ENCODE measurements at regions not wholly inside any gene's neighbourhood (a gene's known extent, or its start where the extent isn't known, plus 50 kb on each side); places are given as distances from the start of the nearest gene placed in this dataset.

- WGBS, result 62% methylated on average over 2 of the region's 2 CpGs
- no peak overlapping the region for H3K4me3 ChIP-seq
- TF ChIP-seq EP300 (IDR thresholded peaks at IDR 0.05) (no peak), POLR2AphosphoS5 (IDR thresholded peaks at IDR 0.05) (no peak), POLR2A (IDR thresholded peaks at IDR 0.05; ENCODE audit: low read depth) (no peak)
- TF ChIP-seq, protein P1, sequence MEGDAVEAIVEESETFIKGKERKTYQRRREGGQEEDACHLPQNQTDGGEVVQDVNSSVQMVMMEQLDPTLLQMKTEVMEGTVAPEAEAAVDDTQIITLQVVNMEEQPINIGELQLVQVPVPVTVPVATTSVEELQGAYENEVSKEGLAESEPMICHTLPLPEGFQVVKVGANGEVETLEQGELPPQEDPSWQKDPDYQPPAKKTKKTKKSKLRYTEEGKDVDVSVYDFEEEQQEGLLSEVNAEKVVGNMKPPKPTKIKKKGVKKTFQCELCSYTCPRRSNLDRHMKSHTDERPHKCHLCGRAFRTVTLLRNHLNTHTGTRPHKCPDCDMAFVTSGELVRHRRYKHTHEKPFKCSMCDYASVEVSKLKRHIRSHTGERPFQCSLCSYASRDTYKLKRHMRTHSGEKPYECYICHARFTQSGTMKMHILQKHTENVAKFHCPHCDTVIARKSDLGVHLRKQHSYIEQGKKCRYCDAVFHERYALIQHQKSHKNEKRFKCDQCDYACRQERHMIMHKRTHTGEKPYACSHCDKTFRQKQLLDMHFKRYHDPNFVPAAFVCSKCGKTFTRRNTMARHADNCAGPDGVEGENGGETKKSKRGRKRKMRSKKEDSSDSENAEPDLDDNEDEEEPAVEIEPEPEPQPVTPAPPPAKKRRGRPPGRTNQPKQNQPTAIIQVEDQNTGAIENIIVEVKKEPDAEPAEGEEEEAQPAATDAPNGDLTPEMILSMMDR (IDR thresholded peaks at IDR 0.05), result no peak
- intact Hi-C loops (cut with DNase I), result no loop called here
- H3K27ac ChIP-seq (replicated peaks in 1 of 4), result no peak overlapping the region
- no peak for DNase-seq (ENCODE audit: extremely low spot score)
- H3K9me3 ChIP-seq, result peaks cover 0 to 6% (median 0%) of the 10 kb centered on the region in 4 donors
- no peaks in the 10 kb centered on the region for H3K27me3 ChIP-seq
- H3K4me1 ChIP-seq, result no peaks in the 10 kb centered on the region
- no peaks in the 10 kb centered on the region for H3K36me3 ChIP-seq
Observed at GRCh38 chr6:128768187-128768586, 114.8 kb upstream of the LAMA2 start.

DNA sequence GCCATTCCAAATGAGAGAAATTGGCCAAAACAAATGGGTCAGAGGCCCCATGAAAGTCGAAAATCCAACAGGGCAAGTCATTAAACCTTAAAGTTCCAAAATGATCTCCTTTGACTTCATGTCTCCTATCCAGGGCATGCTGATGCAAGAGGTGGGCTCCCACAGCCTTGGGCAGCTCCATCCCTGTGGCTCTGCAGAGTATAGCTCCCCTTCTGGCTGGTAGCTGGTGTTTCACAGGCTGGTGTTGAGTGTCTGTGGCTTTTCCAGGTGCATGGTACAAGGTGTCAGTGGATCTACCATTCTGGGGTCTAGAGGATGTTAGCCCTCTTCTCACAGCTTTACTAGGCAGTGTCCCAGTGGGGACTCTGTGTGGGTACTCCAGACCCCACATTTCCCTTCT lies 115.2 kb upstream of the LAMA2 start:
- no peaks in the 10 kb centered on the region for H3K36me3 ChIP-seq
- TF ChIP-seq POLR2AphosphoS5 (IDR thresholded peaks at IDR 0.05) (no peak), EP300 (IDR thresholded peaks at IDR 0.05) (no peak), POLR2A (IDR thresholded peaks at IDR 0.05; ENCODE audit: low read depth) (no peak)
- TF ChIP-seq, protein P1 (IDR thresholded peaks at IDR 0.05), result no peak
- intact Hi-C loops (cut with DNase I), result no loop called here
- H3K4me3 ChIP-seq, result no peak overlapping the region
- WGBS, result 63% methylated on average over 1 of the region's 1 CpG
- no peaks in the 10 kb centered on the region for H3K4me1 ChIP-seq
- DNase-seq (ENCODE audit: extremely low spot score), result no peak
- no peaks in the 10 kb centered on the region for H3K27me3 ChIP-seq
- H3K27ac ChIP-seq (replicated peaks in 1 of 4), result no peak overlapping the region
- peaks cover 0 to 5% (median 0%) of the 10 kb centered on the region in 4 donors for H3K9me3 ChIP-seq

DNA sequence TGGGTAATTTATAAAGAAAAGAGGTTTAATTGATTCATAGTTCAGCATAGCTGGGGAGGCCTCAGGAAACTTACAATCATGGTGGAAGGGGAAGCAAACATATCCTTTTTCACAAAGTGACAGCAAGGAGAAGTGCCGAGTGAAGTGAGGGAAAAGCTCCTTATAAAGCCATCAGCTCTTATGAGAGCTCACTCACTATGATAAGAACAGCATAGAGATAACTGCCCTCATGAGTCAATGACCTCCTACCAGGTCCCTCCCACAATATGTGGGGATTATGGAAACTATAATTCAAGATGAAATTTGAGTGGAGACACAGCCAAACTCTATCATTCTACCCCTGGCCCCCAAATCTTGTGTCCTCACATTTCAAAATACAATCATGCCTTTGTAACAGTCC lies 115.8 kb upstream of the LAMA2 start:
- Histone ChIP-seq H3K4me1 (no peaks in the 10 kb centered on the region), H3K36me3 (no peaks in the 10 kb centered on the region), H3K27ac (replicated peaks in 1 of 4) (no peak overlapping the region), H3K27me3 (no peaks in the 10 kb centered on the region), H3K4me3 (no peak overlapping the region), H3K9me3 (peaks cover 0 to 5% (median 0%) of the 10 kb centered on the region in 4 donors)
- 81% methylated on average over 1 of the region's 1 CpG for WGBS
- DNase-seq (ENCODE audit: extremely low spot score), result no peak
- TF ChIP-seq, protein P1 (IDR thresholded peaks at IDR 0.05), result no peak
- TF ChIP-seq POLR2AphosphoS5 (IDR thresholded peaks at IDR 0.05) (no peak), POLR2A (IDR thresholded peaks at IDR 0.05; ENCODE audit: low read depth) (no peak), EP300 (IDR thresholded peaks at IDR 0.05) (no peak)
- intact Hi-C loops (cut with DNase I), result no loop called here

- no peak for DNase-seq (ENCODE audit: extremely low spot score)
- WGBS, result 69% methylated on average over 2 of the region's 2 CpGs
- Histone ChIP-seq H3K4me1 (no peaks in the 10 kb centered on the region), H3K9me3 (peaks cover 0 to 5% (median 0%) of the 10 kb centered on the region in 4 donors), H3K27ac (replicated peaks in 1 of 4) (no peak overlapping the region), H3K4me3 (no peak overlapping the region), H3K27me3 (no peaks in the 10 kb centered on the region), H3K36me3 (no peaks in the 10 kb centered on the region)
- TF ChIP-seq POLR2A (IDR thresholded peaks at IDR 0.05; ENCODE audit: low read depth) (no peak), POLR2AphosphoS5 (IDR thresholded peaks at IDR 0.05) (no peak), EP300 (IDR thresholded peaks at IDR 0.05) (no peak)
- TF ChIP-seq, protein P1 (IDR thresholded peaks at IDR 0.05), result no peak
- intact Hi-C loops (cut with DNase I), result no loop called here
Observed at GRCh38 chr6:128763599-128764300, 119.2 kb upstream of the LAMA2 start.

DNA sequence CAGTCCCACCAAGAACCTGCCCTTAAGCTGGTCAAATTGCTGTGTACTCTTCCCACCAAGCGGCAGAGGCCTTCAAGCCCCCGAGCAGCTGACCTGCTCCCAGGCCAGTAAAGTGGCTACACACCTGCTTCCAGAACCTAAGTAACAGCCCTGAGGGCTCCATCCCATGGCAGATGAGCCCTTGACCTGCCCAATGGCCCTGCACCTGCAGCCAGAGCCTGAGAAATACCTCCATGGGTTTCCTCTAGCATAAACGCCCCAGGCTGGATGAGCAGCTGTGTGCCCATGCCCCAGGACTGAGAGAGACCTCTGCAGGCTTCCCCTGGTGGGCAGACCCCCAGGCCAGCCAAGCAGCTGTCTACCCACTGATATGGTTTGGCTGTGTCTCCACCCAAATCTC lies 123.0 kb upstream of the LAMA2 start:
- no peak for DNase-seq (ENCODE audit: extremely low spot score)
- Histone ChIP-seq H3K4me1 (peaks cover 0 to 2% (median 0%) of the 10 kb centered on the region in 4 donors), H3K27ac (replicated peaks in 1 of 4) (no peak overlapping the region), H3K36me3 (no peaks in the 10 kb centered on the region), H3K4me3 (no peak overlapping the region), H3K9me3 (no peaks in the 10 kb centered on the region), H3K27me3 (no peaks in the 10 kb centered on the region)
- intact Hi-C loops (cut with DNase I), result no loop called here
- TF ChIP-seq POLR2A (IDR thresholded peaks at IDR 0.05; ENCODE audit: low read depth), result no peak
- TF ChIP-seq EP300 (IDR thresholded peaks at IDR 0.05), result no peak
- TF ChIP-seq, protein P1 (IDR thresholded peaks at IDR 0.05), result no peak
- TF ChIP-seq POLR2AphosphoS5 (IDR thresholded peaks at IDR 0.05), result no peak
- 57% methylated on average over 1 of the region's 3 CpGs for WGBS

All from esophagus muscularis mucosa (tissue), 4 donors.